Peyer's patch (tissue), 4 donors: ENCODE measurements at regions not wholly inside any gene's neighbourhood (a gene's known extent, or its start where the extent isn't known, plus 50 kb on each side); places are given as distances from the start of the nearest gene placed in this dataset.

Experiments
- CTCF ChIP-seq, 6 experiments: fragments of 450-650 bp in 4 of 6; fragments of 200-600 bp in 2 of 6; sonication (generic) in 1 of 6; IDR thresholded peaks; one replicate each; pipeline ENCODE4 v1.5.1; 2017 to 2019; ENCODE audit warnings: antibody characterized with exemption in 6 of 6, mild to moderate bottlenecking in 3 of 6, moderate library complexity in 1 of 6
- POLR2A ChIP-seq, 2 donors: fragments of 450-650 bp; IDR thresholded peaks; one replicate each; pipeline ENCODE4 v1.5.1; 2017; ENCODE audit warnings: antibody characterized with exemption in 2 of 2, mild to moderate bottlenecking in 2 of 2, moderate library complexity in 2 of 2

GRCh38 chr17:63035695-63036094, 69.7 kb downstream of the TANC2 start:
- no peak for TF ChIP-seq CTCF (IDR thresholded peaks at IDR 0.05)
- TF ChIP-seq POLR2A (IDR thresholded peaks at IDR 0.05) = no peak
